ENCODE measurements at regions not wholly inside any gene's neighbourhood (a gene's known extent, or its start where the extent isn't known, plus 50 kb on each side); places are given as distances from the start of the nearest gene placed in this dataset.

DNA sequence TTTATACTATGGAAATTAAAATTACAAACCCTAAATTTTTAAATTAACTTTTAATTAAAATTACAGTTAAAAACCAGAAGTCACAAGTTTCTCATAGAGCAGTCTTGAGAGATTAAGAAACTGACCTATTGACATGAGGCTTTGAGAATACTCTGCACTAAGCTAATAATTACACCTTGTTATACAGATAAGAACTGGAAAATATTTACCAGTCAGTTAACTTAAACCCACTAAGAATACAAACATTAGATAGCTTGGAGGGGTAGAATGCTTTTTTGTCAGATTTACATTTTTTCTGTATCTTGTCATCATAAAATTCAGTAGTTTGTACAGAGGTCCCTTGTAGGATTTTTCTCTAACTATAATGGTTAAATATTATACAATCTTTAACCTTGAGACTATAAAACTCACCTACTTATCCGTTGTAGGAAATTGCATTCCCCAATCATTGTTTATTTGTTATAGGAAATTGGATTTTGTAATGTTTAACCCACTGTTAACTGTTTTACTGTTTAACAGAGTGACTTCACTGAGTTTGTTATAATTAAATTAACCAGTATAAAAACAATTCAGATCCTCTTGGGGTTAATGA lies 219.7 kb upstream of the PKDCC start:
- no peak for DNase-seq (ENCODE audit: extremely low read depth, low read depth)
- TF ChIP-seq CTCF (IDR thresholded peaks at IDR 0.05; ENCODE audit: low read depth, low read length) = no peak

GRCh38 chr2:41829052-41829451 lies 218.8 kb upstream of the PKDCC start:
- DNase-seq (ENCODE audit: extremely low read depth, low read depth) = no peak
- TF ChIP-seq CTCF (IDR thresholded peaks at IDR 0.05; ENCODE audit: low read depth, low read length) = no peak

DNA sequence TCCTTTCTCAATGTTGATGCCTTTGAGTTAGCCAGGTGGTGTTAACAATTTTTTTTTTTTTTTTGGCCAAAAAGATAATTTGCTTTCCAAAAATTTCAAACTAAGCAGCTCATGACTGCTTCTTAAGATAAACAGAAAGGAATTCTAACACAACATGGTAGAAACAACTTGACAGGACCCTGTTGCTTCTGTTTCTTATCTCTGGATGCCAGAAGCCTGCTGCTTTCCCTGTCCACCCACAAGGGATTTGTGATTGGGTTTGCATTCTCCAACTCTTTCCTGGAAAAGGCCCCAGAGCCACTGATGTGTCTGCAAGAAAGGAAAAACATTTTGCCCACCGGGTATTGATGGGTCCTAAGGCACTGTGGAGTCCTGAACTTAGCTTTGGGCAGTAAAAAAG lies 217.2 kb upstream of the PKDCC start:
- no peak for TF ChIP-seq CTCF (IDR thresholded peaks at IDR 0.05; ENCODE audit: low read depth, low read length)
- no peak for DNase-seq (ENCODE audit: extremely low read depth, low read depth)

DNA sequence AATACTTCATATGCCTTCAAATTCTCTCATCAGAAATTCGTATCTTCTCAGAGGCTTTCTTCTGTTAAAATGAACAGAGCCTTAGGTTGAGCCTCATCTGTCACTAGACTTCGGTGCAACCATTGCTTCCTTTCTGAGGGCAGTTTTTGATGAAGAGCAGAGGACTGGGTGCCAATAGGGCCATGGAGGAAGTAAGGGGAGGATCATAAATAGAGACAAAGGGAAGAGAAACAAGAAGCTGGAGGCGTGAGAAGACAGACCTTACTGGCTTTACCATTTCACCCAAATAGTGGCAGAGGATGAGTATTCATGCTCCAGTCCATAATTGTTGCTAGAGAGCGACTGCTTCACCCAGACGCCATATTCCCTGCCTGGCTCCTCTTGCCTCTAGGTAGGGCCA lies 215.6 kb upstream of the PKDCC start:
- TF ChIP-seq CTCF (IDR thresholded peaks at IDR 0.05; ENCODE audit: low read depth, low read length) = no peak
- no peak for DNase-seq (ENCODE audit: extremely low read depth, low read depth)

DNA sequence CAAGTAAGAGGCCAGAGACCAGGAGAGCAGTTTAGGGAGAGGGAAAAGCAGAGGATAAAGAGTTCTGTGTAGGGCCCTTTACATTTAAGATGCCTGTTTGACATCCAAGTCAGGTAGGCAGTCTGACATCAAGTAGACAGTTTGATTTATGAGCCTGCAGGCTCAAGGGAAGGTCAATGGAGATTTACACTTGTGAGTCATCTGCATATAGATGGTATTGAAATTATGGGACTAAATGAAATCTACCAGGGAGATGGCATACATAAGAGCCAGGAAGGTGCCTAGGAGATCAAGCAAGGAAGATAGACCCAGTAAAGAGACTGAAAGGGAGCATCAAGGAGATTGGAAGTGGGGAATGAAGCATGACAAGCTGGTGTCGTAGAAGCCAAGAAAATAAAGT lies 212.4 kb upstream of the PKDCC start:
- TF ChIP-seq CTCF (IDR thresholded peaks at IDR 0.05; ENCODE audit: low read depth, low read length) = no peak
- no peak for DNase-seq (ENCODE audit: extremely low read depth, low read depth)

GRCh38 chr2:41836948-41837347 lies 210.9 kb upstream of the PKDCC start:
- no peak for DNase-seq (ENCODE audit: extremely low read depth, low read depth)
- no peak for TF ChIP-seq CTCF (IDR thresholded peaks at IDR 0.05; ENCODE audit: low read depth, low read length)

DNA sequence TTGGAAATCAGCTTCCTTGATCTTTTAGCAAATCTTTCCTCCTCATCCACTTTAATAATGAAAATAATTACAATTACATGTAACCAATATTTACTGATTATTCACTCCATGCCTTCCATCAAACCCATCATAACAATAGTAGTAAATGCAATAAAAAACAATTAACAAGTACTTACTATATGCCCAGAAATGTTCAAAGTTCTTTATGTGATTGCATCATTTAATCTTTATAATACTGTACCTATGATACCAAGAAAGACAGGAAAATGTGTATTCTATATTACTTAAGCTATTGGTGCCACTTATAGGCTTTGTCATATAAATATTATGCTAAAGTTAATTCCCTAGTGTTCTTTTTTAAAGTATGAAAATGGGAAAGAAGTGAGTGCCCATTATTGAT lies 210.2 kb upstream of the PKDCC start:
- TF ChIP-seq CTCF (IDR thresholded peaks at IDR 0.05; ENCODE audit: low read depth, low read length) = no peak
- DNase-seq (ENCODE audit: extremely low read depth, low read depth) = no peak

All from AG09319 (cell line).